ENCODE measurements at regions not wholly inside any gene's neighbourhood (a gene's known extent, or its start where the extent isn't known, plus 50 kb on each side); places are given as distances from the start of the nearest gene placed in this dataset.

DNA sequence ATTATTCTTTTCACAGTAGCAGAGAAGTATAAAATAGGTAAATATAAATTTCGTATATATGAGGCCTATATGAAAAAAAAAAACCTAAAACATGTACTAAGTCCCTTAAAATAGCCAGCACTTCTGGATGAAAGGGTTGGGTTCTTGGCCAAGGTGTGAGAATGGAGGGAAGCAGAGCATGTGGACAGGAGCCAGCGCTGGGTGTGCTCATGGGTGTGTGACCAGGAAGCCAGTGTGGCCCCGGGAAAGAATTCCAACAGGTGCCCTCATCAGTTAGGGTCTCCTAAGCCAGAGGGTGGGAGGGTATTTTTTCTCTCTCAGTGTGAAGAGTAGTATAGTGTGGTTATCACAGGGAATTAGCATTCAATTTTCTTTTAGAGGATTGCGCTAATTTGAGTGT lies 401.9 kb upstream of the IGFBP3 start:
- Histone ChIP-seq H3K56ac (replicated peaks; ENCODE audit: insufficient read length, low read depth, low read length) (no peak overlapping the region), H4K91ac (replicated peaks; ENCODE audit: insufficient read length, low read length) (no peak overlapping the region), H4K5ac (ENCODE audit: insufficient read length, low read depth, low read length) (no peak overlapping the region), H2BK12ac (ENCODE audit: low read depth, low read length) (no peak overlapping the region), H4K8ac (ENCODE audit: extremely low read depth, insufficient read depth, low read length) (no peak overlapping the region), H3K9me3 (ENCODE audit: insufficient read depth in 2 of 2, low read depth in 1 of 2, low read length in 1 of 2) (no peaks in the 10 kb centered on the region), H3K18ac (ENCODE audit: extremely low read depth, low read length) (no peak overlapping the region), H3K23ac (ENCODE audit: insufficient read length) (no peak overlapping the region), H2BK5ac (ENCODE audit: low read depth, low read length) (no peak overlapping the region), H3K4ac (replicated peaks; ENCODE audit: insufficient read length, low read depth, low read length) (no peak overlapping the region), H3K23me2 (ENCODE audit: low read depth, low read length) (no peaks in the 10 kb centered on the region), H3K79me1 (ENCODE audit: low read depth, low read length) (no peaks in the 10 kb centered on the region), H3K4me1 (replicated peaks in 1 of 4; ENCODE audit: control insufficient read depth in 3 of 4, insufficient read depth in 4 of 4, low read length in 3 of 4) (no peaks in the 10 kb centered on the region), H3K9ac (replicated peaks in 1 of 4; ENCODE audit: extremely low read depth in 1 of 4, low read depth in 3 of 4, low read length in 3 of 4) (no peak overlapping the region), H3K4me2 (ENCODE audit: insufficient read depth in 1 of 2, low read depth in 2 of 2, low read length in 2 of 2) (no peak overlapping the region), H3K79me2 (ENCODE audit: control insufficient read depth in 1 of 2, insufficient read depth in 2 of 2, low read length in 2 of 2) (no peaks in the 10 kb centered on the region), H2AFZ (ENCODE audit: low read length) (no peak overlapping the region), H2BK120ac (replicated peaks; ENCODE audit: low read depth, low read length) (no peak overlapping the region), H3K36me3 (ENCODE audit: control insufficient read depth in 2 of 4, insufficient read depth in 4 of 4, low read length in 3 of 4) (no peaks in the 10 kb centered on the region), H3K27me3 (replicated peaks in 1 of 4; ENCODE audit: control insufficient read depth in 3 of 4, extremely low read depth in 1 of 4, insufficient read depth in 3 of 4, low read length in 3 of 4) (no peaks in the 10 kb centered on the region), H3K27ac (ENCODE audit: low read depth, low read length) (no peak overlapping the region), H2BK20ac (ENCODE audit: low read length) (no peak overlapping the region), H3K14ac (ENCODE audit: insufficient read length) (no peak overlapping the region), H2BK15ac (ENCODE audit: low read length) (no peak overlapping the region), H4K20me1 (replicated peaks in 1 of 2; ENCODE audit: control insufficient read depth in 1 of 2, insufficient read depth in 2 of 2, low read length in 2 of 2) (no peaks in the 10 kb centered on the region), H3K4me3 (ENCODE audit: extremely low read depth in 1 of 4, insufficient read depth in 2 of 4, low read depth in 3 of 4, low read length in 4 of 4) (no peak overlapping the region), H2AK5ac (ENCODE audit: low read depth, low read length) (no peak overlapping the region)
- TF ChIP-seq CBX8 (IDR thresholded peaks at IDR 0.05; ENCODE audit: borderline replicate concordance, low read depth, low read length) (no peak), GTF2F1 (IDR thresholded peaks at IDR 0.05; ENCODE audit: borderline replicate concordance, low read depth, low read length) (no peak), SP2 (IDR thresholded peaks at IDR 0.05; ENCODE audit: low read length) (no peak), ZNF274 (IDR thresholded peaks at IDR 0.05; ENCODE audit: borderline replicate concordance, extremely low read depth, low read length) (no peak), EP300 (IDR thresholded peaks at IDR 0.05; ENCODE audit: borderline replicate concordance in 1 of 2, low read depth in 2 of 2, low read length in 2 of 2) (no peak), ASH2L (IDR thresholded peaks at IDR 0.05; ENCODE audit: low read length) (no peak), NRF1 (IDR thresholded peaks at IDR 0.05; ENCODE audit: low read depth, low read length) (no peak)
- TF ChIP-seq, protein P1, sequence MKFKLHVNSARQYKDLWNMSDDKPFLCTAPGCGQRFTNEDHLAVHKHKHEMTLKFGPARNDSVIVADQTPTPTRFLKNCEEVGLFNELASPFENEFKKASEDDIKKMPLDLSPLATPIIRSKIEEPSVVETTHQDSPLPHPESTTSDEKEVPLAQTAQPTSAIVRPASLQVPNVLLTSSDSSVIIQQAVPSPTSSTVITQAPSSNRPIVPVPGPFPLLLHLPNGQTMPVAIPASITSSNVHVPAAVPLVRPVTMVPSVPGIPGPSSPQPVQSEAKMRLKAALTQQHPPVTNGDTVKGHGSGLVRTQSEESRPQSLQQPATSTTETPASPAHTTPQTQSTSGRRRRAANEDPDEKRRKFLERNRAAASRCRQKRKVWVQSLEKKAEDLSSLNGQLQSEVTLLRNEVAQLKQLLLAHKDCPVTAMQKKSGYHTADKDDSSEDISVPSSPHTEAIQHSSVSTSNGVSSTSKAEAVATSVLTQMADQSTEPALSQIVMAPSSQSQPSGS (IDR thresholded peaks at IDR 0.05; ENCODE audit: low read length) = no peak
- DNase-seq (ENCODE audit: low read depth in 1 of 2, low spot score in 2 of 2) (no peak), FAIRE-seq (no peak)
- 89% methylated on average over 4 of the region's 4 CpGs; no CpG with 5 or more reads in 1 of the 2 experiments for WGBS, 2 experiments (ENCODE audit: extremely low coverage in 1 of 2, insufficient coverage in 1 of 2, insufficient read length in 1 of 2, insufficient replicate concordance in 2 of 2, low coverage in 1 of 2, low lambda C conversion rate in 2 of 2, missing lambda C conversion rate in 1 of 2)
- POLR2A ChIA-PET (ENCODE audit: partially characterized antibody) = no interaction called here
- CTCF ChIA-PET (ENCODE audit: partially characterized antibody) = no interaction called here

Measured in H1 (cell line).